ENCODE measurements at regions not wholly inside any gene's neighbourhood (a gene's known extent, or its start where the extent isn't known, plus 50 kb on each side); places are given as distances from the start of the nearest gene placed in this dataset.

DNA sequence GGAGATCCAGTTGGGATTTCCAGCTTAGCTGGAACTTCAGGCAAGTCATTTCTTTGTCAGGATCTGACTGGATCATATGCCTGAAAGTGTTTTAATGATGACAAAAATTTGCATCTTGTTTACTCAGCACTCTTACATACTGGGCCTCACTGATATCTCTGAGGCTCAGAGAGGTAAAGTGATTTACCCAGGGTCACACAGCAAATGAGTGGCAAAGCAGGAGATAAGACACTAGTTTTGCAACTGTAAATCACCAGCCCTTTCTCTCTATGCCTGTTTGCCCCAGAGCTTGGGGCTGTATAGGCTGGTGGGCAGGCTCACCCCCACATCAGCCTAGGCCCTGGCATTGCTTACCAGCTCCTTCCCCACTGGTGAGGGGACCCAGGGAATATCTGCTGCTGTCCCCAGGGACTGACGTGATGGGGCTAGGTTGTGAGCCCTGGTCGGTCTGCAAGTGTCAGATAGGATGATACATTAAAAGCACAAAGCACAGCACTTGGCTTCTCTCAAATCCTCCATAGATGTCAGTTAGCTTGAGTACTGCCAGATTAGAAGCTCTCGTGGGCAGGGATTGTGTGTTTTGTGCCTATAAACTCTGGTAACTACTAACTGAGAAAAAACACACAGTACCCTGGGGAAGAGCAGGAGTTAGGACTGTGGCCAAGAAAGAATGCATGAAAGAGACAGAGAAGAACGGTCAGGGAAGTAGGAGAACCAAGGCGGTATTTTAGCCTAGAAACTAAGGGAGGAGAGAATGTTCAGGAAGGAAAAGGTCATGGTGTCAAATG is 165.4 kb downstream of the COPRS start:
- TF ChIP-seq GATA2 (IDR thresholded peaks at IDR 0.05; ENCODE audit: insufficient read depth, insufficient read length, low read depth, low read length) (no peak), EZH2 (IDR thresholded peaks at IDR 0.05; ENCODE audit: borderline replicate concordance, low read depth, low read length, severe bottlenecking) (no peak), POLR2AphosphoS5 (IDR thresholded peaks at IDR 0.05; ENCODE audit: insufficient read depth, low read depth, low read length) (no peak), POLR2A (IDR thresholded peaks at IDR 0.05; ENCODE audit: low read depth, low read length) (no peak)
- TF ChIP-seq, protein P1, sequence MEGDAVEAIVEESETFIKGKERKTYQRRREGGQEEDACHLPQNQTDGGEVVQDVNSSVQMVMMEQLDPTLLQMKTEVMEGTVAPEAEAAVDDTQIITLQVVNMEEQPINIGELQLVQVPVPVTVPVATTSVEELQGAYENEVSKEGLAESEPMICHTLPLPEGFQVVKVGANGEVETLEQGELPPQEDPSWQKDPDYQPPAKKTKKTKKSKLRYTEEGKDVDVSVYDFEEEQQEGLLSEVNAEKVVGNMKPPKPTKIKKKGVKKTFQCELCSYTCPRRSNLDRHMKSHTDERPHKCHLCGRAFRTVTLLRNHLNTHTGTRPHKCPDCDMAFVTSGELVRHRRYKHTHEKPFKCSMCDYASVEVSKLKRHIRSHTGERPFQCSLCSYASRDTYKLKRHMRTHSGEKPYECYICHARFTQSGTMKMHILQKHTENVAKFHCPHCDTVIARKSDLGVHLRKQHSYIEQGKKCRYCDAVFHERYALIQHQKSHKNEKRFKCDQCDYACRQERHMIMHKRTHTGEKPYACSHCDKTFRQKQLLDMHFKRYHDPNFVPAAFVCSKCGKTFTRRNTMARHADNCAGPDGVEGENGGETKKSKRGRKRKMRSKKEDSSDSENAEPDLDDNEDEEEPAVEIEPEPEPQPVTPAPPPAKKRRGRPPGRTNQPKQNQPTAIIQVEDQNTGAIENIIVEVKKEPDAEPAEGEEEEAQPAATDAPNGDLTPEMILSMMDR (IDR thresholded peaks at IDR 0.05; ENCODE audit: extremely low read depth in 1 of 2, insufficient read depth in 1 of 2, low read depth in 1 of 2, low read length in 2 of 2): no peak
- TF ChIP-seq, protein P2, sequence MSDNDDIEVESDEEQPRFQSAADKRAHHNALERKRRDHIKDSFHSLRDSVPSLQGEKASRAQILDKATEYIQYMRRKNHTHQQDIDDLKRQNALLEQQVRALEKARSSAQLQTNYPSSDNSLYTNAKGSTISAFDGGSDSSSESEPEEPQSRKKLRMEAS (IDR thresholded peaks at IDR 0.05; ENCODE audit: insufficient read depth, insufficient read length): no peak
